ENCODE measurements at regions not wholly inside any gene's neighbourhood (a gene's known extent, or its start where the extent isn't known, plus 50 kb on each side); places are given as distances from the start of the nearest gene placed in this dataset.

DNA sequence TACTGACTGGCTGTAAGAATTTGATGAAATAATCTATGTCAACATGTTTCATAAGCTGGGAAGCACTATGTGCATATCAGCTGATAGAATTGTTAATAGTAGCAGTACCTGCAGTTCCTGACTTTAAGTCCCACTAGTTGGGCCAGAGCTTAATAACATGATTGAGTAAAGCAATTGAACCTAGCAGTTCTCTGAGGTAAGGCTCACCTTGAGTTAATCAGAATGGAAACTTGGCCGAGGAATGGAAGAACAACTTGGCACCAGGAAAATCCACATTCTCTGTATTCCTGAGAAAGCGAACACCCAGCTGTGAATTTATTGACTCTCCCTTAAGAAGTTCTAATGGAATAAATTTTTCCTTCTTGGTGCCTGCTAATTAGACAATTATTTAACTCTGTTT is 262.6 kb downstream of the IGSF11 start:
- Mint-ChIP-seq H3K27me3 (ENCODE audit: insufficient read depth, low read depth, poor library complexity) (peaks cover 2% of the 10 kb centered on the region), H3K4me3 (no peak overlapping the region), H3K4me1 (peaks cover 15% of the 10 kb centered on the region), H3K36me3 (ENCODE audit: low read depth) (no peaks in the 10 kb centered on the region), H3K9me3 (no peaks in the 10 kb centered on the region), H3K27ac (peak overlapping the region; percentile 39; the same call in 1 of the 2 replicates)
- no peak overlapping the region for H3K4me3 ChIP-seq
- no peak for ATAC-seq
- peak overlapping the region; percentile 39; the same call in 1 of the 2 replicates for H3K4me2 ChIP-seq
- H2AFZ ChIP-seq = peak overlapping the region; percentile 74
- no peaks in the 10 kb centered on the region for H3K79me2 ChIP-seq (replicated peaks; ENCODE audit: insufficient read depth)
- H3K4me1 ChIP-seq (ENCODE audit: insufficient read depth) = peaks cover 10% of the 10 kb centered on the region
- no peaks in the 10 kb centered on the region for H3K36me3 ChIP-seq (ENCODE audit: insufficient read depth)
- H3F3A ChIP-seq (replicated peaks; ENCODE audit: low read depth) = no peaks in the 10 kb centered on the region
- no peak overlapping the region for H3K27ac ChIP-seq (ENCODE audit: low read depth)
- DNase-seq (ENCODE audit: low spot score) = no peak
- TF ChIP-seq, protein P1, sequence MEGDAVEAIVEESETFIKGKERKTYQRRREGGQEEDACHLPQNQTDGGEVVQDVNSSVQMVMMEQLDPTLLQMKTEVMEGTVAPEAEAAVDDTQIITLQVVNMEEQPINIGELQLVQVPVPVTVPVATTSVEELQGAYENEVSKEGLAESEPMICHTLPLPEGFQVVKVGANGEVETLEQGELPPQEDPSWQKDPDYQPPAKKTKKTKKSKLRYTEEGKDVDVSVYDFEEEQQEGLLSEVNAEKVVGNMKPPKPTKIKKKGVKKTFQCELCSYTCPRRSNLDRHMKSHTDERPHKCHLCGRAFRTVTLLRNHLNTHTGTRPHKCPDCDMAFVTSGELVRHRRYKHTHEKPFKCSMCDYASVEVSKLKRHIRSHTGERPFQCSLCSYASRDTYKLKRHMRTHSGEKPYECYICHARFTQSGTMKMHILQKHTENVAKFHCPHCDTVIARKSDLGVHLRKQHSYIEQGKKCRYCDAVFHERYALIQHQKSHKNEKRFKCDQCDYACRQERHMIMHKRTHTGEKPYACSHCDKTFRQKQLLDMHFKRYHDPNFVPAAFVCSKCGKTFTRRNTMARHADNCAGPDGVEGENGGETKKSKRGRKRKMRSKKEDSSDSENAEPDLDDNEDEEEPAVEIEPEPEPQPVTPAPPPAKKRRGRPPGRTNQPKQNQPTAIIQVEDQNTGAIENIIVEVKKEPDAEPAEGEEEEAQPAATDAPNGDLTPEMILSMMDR (conservative IDR thresholded peaks at IDR 0.05; ENCODE audit: low read depth in 2 of 2) = no peak
- TF ChIP-seq JUNB (IDR thresholded peaks at IDR 0.05; ENCODE audit: unreplicated experiment) = no peak
- no peak for TF ChIP-seq CREB1 (CRISPR knock-in tag; IDR thresholded peaks at IDR 0.05; ENCODE audit: low read depth)
- TF ChIP-seq, protein P2, sequence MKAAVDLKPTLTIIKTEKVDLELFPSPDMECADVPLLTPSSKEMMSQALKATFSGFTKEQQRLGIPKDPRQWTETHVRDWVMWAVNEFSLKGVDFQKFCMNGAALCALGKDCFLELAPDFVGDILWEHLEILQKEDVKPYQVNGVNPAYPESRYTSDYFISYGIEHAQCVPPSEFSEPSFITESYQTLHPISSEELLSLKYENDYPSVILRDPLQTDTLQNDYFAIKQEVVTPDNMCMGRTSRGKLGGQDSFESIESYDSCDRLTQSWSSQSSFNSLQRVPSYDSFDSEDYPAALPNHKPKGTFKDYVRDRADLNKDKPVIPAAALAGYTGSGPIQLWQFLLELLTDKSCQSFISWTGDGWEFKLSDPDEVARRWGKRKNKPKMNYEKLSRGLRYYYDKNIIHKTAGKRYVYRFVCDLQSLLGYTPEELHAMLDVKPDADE (IDR thresholded peaks at IDR 0.05) = no peak
- TF ChIP-seq ZNF331 (CRISPR knock-in tag; IDR thresholded peaks at IDR 0.05; ENCODE audit: low read depth) = no peak
- no peak for TF ChIP-seq POLR2AphosphoS5 (IDR thresholded peaks at IDR 0.05; ENCODE audit: low read depth)
- TF ChIP-seq STAT1 (IDR thresholded peaks at IDR 0.05; ENCODE audit: unreplicated experiment) = no peak
- TF ChIP-seq EZH2phosphoT487 (IDR thresholded peaks at IDR 0.05; ENCODE audit: unreplicated experiment) = no peak
- TF ChIP-seq EZH2 (IDR thresholded peaks at IDR 0.05; ENCODE audit: low read depth, unreplicated experiment) = no peak
- TF ChIP-seq NANOG (IDR thresholded peaks at IDR 0.05; ENCODE audit: borderline replicate concordance) = no peak
- no peak for TF ChIP-seq ZNF462 (CRISPR knock-in tag; IDR thresholded peaks at IDR 0.05)
- TF ChIP-seq, protein P3, sequence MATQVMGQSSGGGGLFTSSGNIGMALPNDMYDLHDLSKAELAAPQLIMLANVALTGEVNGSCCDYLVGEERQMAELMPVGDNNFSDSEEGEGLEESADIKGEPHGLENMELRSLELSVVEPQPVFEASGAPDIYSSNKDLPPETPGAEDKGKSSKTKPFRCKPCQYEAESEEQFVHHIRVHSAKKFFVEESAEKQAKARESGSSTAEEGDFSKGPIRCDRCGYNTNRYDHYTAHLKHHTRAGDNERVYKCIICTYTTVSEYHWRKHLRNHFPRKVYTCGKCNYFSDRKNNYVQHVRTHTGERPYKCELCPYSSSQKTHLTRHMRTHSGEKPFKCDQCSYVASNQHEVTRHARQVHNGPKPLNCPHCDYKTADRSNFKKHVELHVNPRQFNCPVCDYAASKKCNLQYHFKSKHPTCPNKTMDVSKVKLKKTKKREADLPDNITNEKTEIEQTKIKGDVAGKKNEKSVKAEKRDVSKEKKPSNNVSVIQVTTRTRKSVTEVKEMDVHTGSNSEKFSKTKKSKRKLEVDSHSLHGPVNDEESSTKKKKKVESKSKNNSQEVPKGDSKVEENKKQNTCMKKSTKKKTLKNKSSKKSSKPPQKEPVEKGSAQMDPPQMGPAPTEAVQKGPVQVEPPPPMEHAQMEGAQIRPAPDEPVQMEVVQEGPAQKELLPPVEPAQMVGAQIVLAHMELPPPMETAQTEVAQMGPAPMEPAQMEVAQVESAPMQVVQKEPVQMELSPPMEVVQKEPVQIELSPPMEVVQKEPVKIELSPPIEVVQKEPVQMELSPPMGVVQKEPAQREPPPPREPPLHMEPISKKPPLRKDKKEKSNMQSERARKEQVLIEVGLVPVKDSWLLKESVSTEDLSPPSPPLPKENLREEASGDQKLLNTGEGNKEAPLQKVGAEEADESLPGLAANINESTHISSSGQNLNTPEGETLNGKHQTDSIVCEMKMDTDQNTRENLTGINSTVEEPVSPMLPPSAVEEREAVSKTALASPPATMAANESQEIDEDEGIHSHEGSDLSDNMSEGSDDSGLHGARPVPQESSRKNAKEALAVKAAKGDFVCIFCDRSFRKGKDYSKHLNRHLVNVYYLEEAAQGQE (IDR thresholded peaks at IDR 0.05; ENCODE audit: unreplicated experiment) = no peak
- TF ChIP-seq ZNF114 (CRISPR knock-in tag; IDR thresholded peaks at IDR 0.05) = no peak
- no peaks in the 10 kb centered on the region for H3K27me3 ChIP-seq (ENCODE audit: insufficient read depth)
- peaks cover 13% of the 10 kb centered on the region; the same call in 1 of the 2 replicates for H3K9me2 ChIP-seq (ENCODE audit: insufficient read depth)
- no peaks in the 10 kb centered on the region for H4K20me1 ChIP-seq (replicated peaks; ENCODE audit: insufficient read depth)

Data from GM23338 (cell line).